ENCODE measurements at regions not wholly inside any gene's neighbourhood (a gene's known extent, or its start where the extent isn't known, plus 50 kb on each side); places are given as distances from the start of the nearest gene placed in this dataset.

- DNase-seq = no peak
- Histone ChIP-seq H3K4me1 (no peaks in the 10 kb centered on the region), H3K27ac (no peak overlapping the region), H3K9me3 (peaks cover 0 to 5% (median under 1%) of the 10 kb centered on the region in 4 donors), H3K36me3 (no peaks in the 10 kb centered on the region), H3K4me3 (no peak overlapping the region), H3K27me3 (no peaks in the 10 kb centered on the region)
- TF ChIP-seq POLR2AphosphoS5 (IDR thresholded peaks at IDR 0.05) = no peak
- no peak for TF ChIP-seq EP300 (IDR thresholded peaks at IDR 0.05)
- TF ChIP-seq POLR2A (IDR thresholded peaks at IDR 0.05) = no peak
- TF ChIP-seq CTCF (IDR thresholded peaks at IDR 0.05) = no peak
- intact Hi-C loops (cut with DNase I) = no loop called here
- 86 to 87% methylated on average over 4 of the region's 4 CpGs for WGBS, 2 donors
Measured at GRCh38 chr4:12595489-12595888, 888.7 kb downstream of the RAB28 start.

GRCh38 chr4:12588582-12588981 is 895.6 kb downstream of the RAB28 start:
- H3K27ac ChIP-seq = no peak overlapping the region
- H3K9me3 ChIP-seq = no peaks in the 10 kb centered on the region
- DNase-seq = no peak
- intact Hi-C loops (cut with DNase I) = no loop called here
- H3K4me1 ChIP-seq = no peaks in the 10 kb centered on the region
- TF ChIP-seq POLR2AphosphoS5 (IDR thresholded peaks at IDR 0.05) (no peak), CTCF (IDR thresholded peaks at IDR 0.05) (no peak), EP300 (IDR thresholded peaks at IDR 0.05) (no peak), POLR2A (IDR thresholded peaks at IDR 0.05) (no peak)
- no peaks in the 10 kb centered on the region for H3K27me3 ChIP-seq
- no peak overlapping the region for H3K4me3 ChIP-seq
- H3K36me3 ChIP-seq = no peaks in the 10 kb centered on the region

- TF ChIP-seq POLR2AphosphoS5 (IDR thresholded peaks at IDR 0.05) = no peak
- TF ChIP-seq EP300 (IDR thresholded peaks at IDR 0.05) = no peak
- TF ChIP-seq POLR2A (IDR thresholded peaks at IDR 0.05) = no peak
- TF ChIP-seq CTCF (IDR thresholded peaks at IDR 0.05) = no peak
- DNase-seq = no peak
- Histone ChIP-seq H3K27me3 (no peaks in the 10 kb centered on the region), H3K27ac (no peak overlapping the region), H3K4me3 (no peak overlapping the region), H3K4me1 (no peaks in the 10 kb centered on the region), H3K9me3 (no peaks in the 10 kb centered on the region), H3K36me3 (no peaks in the 10 kb centered on the region)
- WGBS, 2 donors = 71 to 81% methylated on average over 6 of the region's 6 CpGs
- intact Hi-C loops (cut with DNase I) = no loop called here
Measured at GRCh38 chr4:12586242-12587006, 897.7 kb downstream of the RAB28 start.

GRCh38 chr4:12584116-12584875 is 899.8 kb downstream of the RAB28 start:
- Histone ChIP-seq H3K4me1 (no peaks in the 10 kb centered on the region), H3K36me3 (no peaks in the 10 kb centered on the region), H3K27me3 (no peaks in the 10 kb centered on the region), H3K4me3 (no peak overlapping the region), H3K9me3 (no peaks in the 10 kb centered on the region), H3K27ac (no peak overlapping the region)
- DNase-seq = no peak
- TF ChIP-seq EP300 (IDR thresholded peaks at IDR 0.05) = no peak
- TF ChIP-seq POLR2AphosphoS5 (IDR thresholded peaks at IDR 0.05) = no peak
- TF ChIP-seq POLR2A (IDR thresholded peaks at IDR 0.05) = no peak
- TF ChIP-seq CTCF (IDR thresholded peaks at IDR 0.05) = no peak
- 67 to 82% methylated on average over 4 of the region's 4 CpGs for WGBS, 2 donors
- intact Hi-C loops (cut with DNase I) = no loop called here

Measured in sigmoid colon (tissue), 6 donors.